ENCODE measurements at regions not wholly inside any gene's neighbourhood (a gene's known extent, or its start where the extent isn't known, plus 50 kb on each side); places are given as distances from the start of the nearest gene placed in this dataset.

- Histone ChIP-seq H3K27ac (ENCODE audit: low read depth in 2 of 2, low read length in 1 of 2) (peak overlapping the region in 1 of 2 donors; percentile 63), H3K4me3 (ENCODE audit: low read depth in 1 of 2, low read length in 2 of 2) (no peak overlapping the region), H3K4me1 (ENCODE audit: control insufficient read depth in 2 of 2, insufficient read depth in 2 of 2, low read length in 1 of 2) (no peaks in the 10 kb centered on the region)
Observed at GRCh38 chr1:24992761-24993211, 62.7 kb upstream of the RUNX3 start.

GRCh38 chr1:24992124-24992760 is 62.2 kb upstream of the RUNX3 start:
- 75 to 83% methylated on average over 11 of the region's 11 CpGs for WGBS, 2 donors
- Histone ChIP-seq H3K36me3 (ENCODE audit: control insufficient read depth in 2 of 2, insufficient read depth in 2 of 2, low read length in 1 of 2) (no peaks in the 10 kb centered on the region), H3K27ac (ENCODE audit: low read depth in 2 of 2, low read length in 1 of 2) (peak overlapping the region; percentile 20 to 63), H3K9me3 (ENCODE audit: control insufficient read depth in 2 of 2, insufficient read depth in 1 of 2, low read depth in 1 of 2, low read length in 1 of 2) (peaks cover 4% of the 10 kb centered on the region in 2 donors), H3K27me3 (ENCODE audit: control insufficient read depth in 1 of 2, insufficient read depth in 2 of 2, low read length in 2 of 2) (no peaks in the 10 kb centered on the region), H3K4me3 (ENCODE audit: low read depth in 1 of 2, low read length in 2 of 2) (no peak overlapping the region), H3K4me1 (ENCODE audit: control insufficient read depth in 2 of 2, insufficient read depth in 2 of 2, low read length in 1 of 2) (no peaks in the 10 kb centered on the region)

More at GRCh38 chr1:24992761-24993211, 62.7 kb upstream of the RUNX3 start:
- WGBS, 2 donors, result 64 to 65% methylated on average over 12 of the region's 12 CpGs
- no peaks in the 10 kb centered on the region for H3K27me3 ChIP-seq (ENCODE audit: control insufficient read depth in 1 of 2, insufficient read depth in 2 of 2, low read length in 2 of 2)
- no peaks in the 10 kb centered on the region for H3K36me3 ChIP-seq (ENCODE audit: control insufficient read depth in 2 of 2, insufficient read depth in 2 of 2, low read length in 1 of 2)
- peaks cover 4% of the 10 kb centered on the region in 2 donors for H3K9me3 ChIP-seq (ENCODE audit: control insufficient read depth in 2 of 2, insufficient read depth in 1 of 2, low read depth in 1 of 2, low read length in 1 of 2)

GRCh38 chr1:24991697-24992096 is 61.6 kb upstream of the RUNX3 start:
- Histone ChIP-seq H3K36me3 (ENCODE audit: control insufficient read depth in 2 of 2, insufficient read depth in 2 of 2, low read length in 1 of 2) (no peaks in the 10 kb centered on the region), H3K9me3 (ENCODE audit: control insufficient read depth in 2 of 2, insufficient read depth in 1 of 2, low read depth in 1 of 2, low read length in 1 of 2) (peaks cover 4% of the 10 kb centered on the region in 2 donors), H3K27me3 (ENCODE audit: control insufficient read depth in 1 of 2, insufficient read depth in 2 of 2, low read length in 2 of 2) (no peaks in the 10 kb centered on the region), H3K4me3 (ENCODE audit: low read depth in 1 of 2, low read length in 2 of 2) (no peak overlapping the region), H3K27ac (ENCODE audit: low read depth in 2 of 2, low read length in 1 of 2) (peak overlapping the region in 1 of 2 donors; percentile 8), H3K4me1 (ENCODE audit: control insufficient read depth in 2 of 2, insufficient read depth in 2 of 2, low read length in 1 of 2) (no peaks in the 10 kb centered on the region)
- WGBS, 2 donors, result 63 to 70% methylated on average over 7 of the region's 7 CpGs

GRCh38 chr1:24990779-24991641 is 60.9 kb upstream of the RUNX3 start:
- 69 to 71% methylated on average over 9 of the region's 9 CpGs for WGBS, 2 donors
- no peak overlapping the region for H3K4me3 ChIP-seq (ENCODE audit: low read depth in 1 of 2, low read length in 2 of 2)
- H3K27ac ChIP-seq (ENCODE audit: low read depth in 2 of 2, low read length in 1 of 2), result peak overlapping the region in 1 of 2 donors; percentile 8
- no peaks in the 10 kb centered on the region for H3K36me3 ChIP-seq (ENCODE audit: control insufficient read depth in 2 of 2, insufficient read depth in 2 of 2, low read length in 1 of 2)
- H3K4me1 ChIP-seq (ENCODE audit: control insufficient read depth in 2 of 2, insufficient read depth in 2 of 2, low read length in 1 of 2), result no peaks in the 10 kb centered on the region
- H3K9me3 ChIP-seq (ENCODE audit: control insufficient read depth in 2 of 2, insufficient read depth in 1 of 2, low read depth in 1 of 2, low read length in 1 of 2), result peaks cover 4% of the 10 kb centered on the region in 2 donors
- no peaks in the 10 kb centered on the region for H3K27me3 ChIP-seq (ENCODE audit: control insufficient read depth in 1 of 2, insufficient read depth in 2 of 2, low read length in 2 of 2)

- Histone ChIP-seq H3K9me3 (ENCODE audit: control insufficient read depth in 2 of 2, insufficient read depth in 1 of 2, low read depth in 1 of 2, low read length in 1 of 2) (peaks cover 4% of the 10 kb centered on the region in 2 donors), H3K4me3 (ENCODE audit: low read depth in 1 of 2, low read length in 2 of 2) (no peak overlapping the region), H3K27me3 (ENCODE audit: control insufficient read depth in 1 of 2, insufficient read depth in 2 of 2, low read length in 2 of 2) (no peaks in the 10 kb centered on the region), H3K27ac (ENCODE audit: low read depth in 2 of 2, low read length in 1 of 2) (no peak overlapping the region), H3K36me3 (ENCODE audit: control insufficient read depth in 2 of 2, insufficient read depth in 2 of 2, low read length in 1 of 2) (no peaks in the 10 kb centered on the region), H3K4me1 (ENCODE audit: control insufficient read depth in 2 of 2, insufficient read depth in 2 of 2, low read length in 1 of 2) (no peaks in the 10 kb centered on the region)
- WGBS, 2 donors, result 75 to 80% methylated on average over 13 of the region's 13 CpGs
Observed at GRCh38 chr1:24990136-24990535, 60.1 kb upstream of the RUNX3 start.

- Histone ChIP-seq H3K4me1 (ENCODE audit: control insufficient read depth in 2 of 2, insufficient read depth in 2 of 2, low read length in 1 of 2) (no peaks in the 10 kb centered on the region), H3K4me3 (ENCODE audit: low read depth in 1 of 2, low read length in 2 of 2) (no peak overlapping the region), H3K9me3 (ENCODE audit: control insufficient read depth in 2 of 2, insufficient read depth in 1 of 2, low read depth in 1 of 2, low read length in 1 of 2) (peaks cover 4% of the 10 kb centered on the region in 2 donors), H3K36me3 (ENCODE audit: control insufficient read depth in 2 of 2, insufficient read depth in 2 of 2, low read length in 1 of 2) (no peaks in the 10 kb centered on the region), H3K27ac (ENCODE audit: low read depth in 2 of 2, low read length in 1 of 2) (no peak overlapping the region), H3K27me3 (ENCODE audit: control insufficient read depth in 1 of 2, insufficient read depth in 2 of 2, low read length in 2 of 2) (no peaks in the 10 kb centered on the region)
- 66 to 78% methylated on average over 2 of the region's 2 CpGs for WGBS, 2 donors
Observed at GRCh38 chr1:24989082-24989481, 59.0 kb upstream of the RUNX3 start.

- H3K27ac ChIP-seq (ENCODE audit: low read depth in 2 of 2, low read length in 1 of 2), result no peak overlapping the region
- H3K4me1 ChIP-seq (ENCODE audit: control insufficient read depth in 2 of 2, insufficient read depth in 2 of 2, low read length in 1 of 2), result no peaks in the 10 kb centered on the region
- no peaks in the 10 kb centered on the region for H3K36me3 ChIP-seq (ENCODE audit: control insufficient read depth in 2 of 2, insufficient read depth in 2 of 2, low read length in 1 of 2)
- peaks cover 4% of the 10 kb centered on the region in 2 donors for H3K9me3 ChIP-seq (ENCODE audit: control insufficient read depth in 2 of 2, insufficient read depth in 1 of 2, low read depth in 1 of 2, low read length in 1 of 2)
- H3K4me3 ChIP-seq (ENCODE audit: low read depth in 1 of 2, low read length in 2 of 2), result no peak overlapping the region
- 88 to 89% methylated on average over 6 of the region's 6 CpGs for WGBS, 2 donors
- no peaks in the 10 kb centered on the region for H3K27me3 ChIP-seq (ENCODE audit: control insufficient read depth in 1 of 2, insufficient read depth in 2 of 2, low read length in 2 of 2)
Observed at GRCh38 chr1:24988558-24988912, 58.5 kb upstream of the RUNX3 start.

GRCh38 chr1:24987875-24988557 is 57.9 kb upstream of the RUNX3 start:
- Histone ChIP-seq H3K9me3 (ENCODE audit: control insufficient read depth in 2 of 2, insufficient read depth in 1 of 2, low read depth in 1 of 2, low read length in 1 of 2) (peaks cover 4% of the 10 kb centered on the region in 2 donors), H3K27ac (ENCODE audit: low read depth in 2 of 2, low read length in 1 of 2) (no peak overlapping the region), H3K36me3 (ENCODE audit: control insufficient read depth in 2 of 2, insufficient read depth in 2 of 2, low read length in 1 of 2) (no peaks in the 10 kb centered on the region), H3K4me1 (ENCODE audit: control insufficient read depth in 2 of 2, insufficient read depth in 2 of 2, low read length in 1 of 2) (no peaks in the 10 kb centered on the region), H3K27me3 (ENCODE audit: control insufficient read depth in 1 of 2, insufficient read depth in 2 of 2, low read length in 2 of 2) (no peaks in the 10 kb centered on the region), H3K4me3 (ENCODE audit: low read depth in 1 of 2, low read length in 2 of 2) (no peak overlapping the region)
- WGBS, 2 donors, result 75 to 83% methylated on average over 5 of the region's 5 CpGs

- Histone ChIP-seq H3K9me3 (ENCODE audit: control insufficient read depth in 2 of 2, insufficient read depth in 1 of 2, low read depth in 1 of 2, low read length in 1 of 2) (peaks cover 3 to 4% of the 10 kb centered on the region in 2 donors), H3K27ac (ENCODE audit: low read depth in 2 of 2, low read length in 1 of 2) (no peak overlapping the region), H3K36me3 (ENCODE audit: control insufficient read depth in 2 of 2, insufficient read depth in 2 of 2, low read length in 1 of 2) (no peaks in the 10 kb centered on the region), H3K27me3 (ENCODE audit: control insufficient read depth in 1 of 2, insufficient read depth in 2 of 2, low read length in 2 of 2) (no peaks in the 10 kb centered on the region), H3K4me1 (ENCODE audit: control insufficient read depth in 2 of 2, insufficient read depth in 2 of 2, low read length in 1 of 2) (no peaks in the 10 kb centered on the region), H3K4me3 (ENCODE audit: low read depth in 1 of 2, low read length in 2 of 2) (no peak overlapping the region)
- WGBS, 2 donors, result 92 to 95% methylated on average over 11 of the region's 11 CpGs
Observed at GRCh38 chr1:24987424-24987823, 57.3 kb upstream of the RUNX3 start.

Data from esophagus (tissue), 2 donors.